HepG2 (cell line): ENCODE measurements at regions not wholly inside any gene's neighbourhood (a gene's known extent, or its start where the extent isn't known, plus 50 kb on each side); places are given as distances from the start of the nearest gene placed in this dataset.

Experiments
- ATAC-seq: fragments of 200-7000 bp; cut with Tn5 transposase; 3 replicates; pipeline ENCODE4 v1.9.1; 2020; ENCODE audit warnings: mild to moderate bottlenecking, moderate library complexity
- BruUV-seq: library from RNA; stranded (reverse); fragments of 400-500 nt; replicated peaks from 2 replicates; lab custom pipeline; 2021; lab: Mats Ljungman, UMichigan
- CTCF ChIA-PET: fragments of 300-600 bp; formaldehyde crosslinking; extraction: SDS; loops from one replicate; lab custom pipeline; 2021; ENCODE audit warnings: low total read pairs, inconsistent platforms, low intra/inter-chr PET ratio; lab: Yijun Ruan, JAX
- POLR2A ChIA-PET: fragments of 350-600 bp; sonication (Branson Sonifier 250); formaldehyde crosslinking; loops from one replicate; lab custom pipeline; 2020; ENCODE audit warnings: antibody characterized with exemption, inconsistent platforms; lab: Yijun Ruan, JAX
- DNase-seq: peaks from one replicate; pipeline ENCODE4 v3.0.0-alpha.2; 2015; ENCODE audit warnings: low spot score
- FAIRE-seq: peaks from 3 replicates; lab custom pipeline; 2011; peaks lifted over from hg19 to GRCh38; lab: Jason Lieb, UNC
- H2AFZ ChIP-seq: one replicate; pipeline ENCODE4 v1.6.1; 2011; ENCODE audit warnings: low read length, inconsistent platforms
- H3K27ac ChIP-seq: fragments of 300-600 bp; 3 replicates; pipeline ENCODE4 v1.8.0; 2011; ENCODE audit warnings: mixed run types, mild to moderate bottlenecking, mixed read lengths, low read length, inconsistent platforms; ENCODE audit not compliant: insufficient read depth; ENCODE audit errors: extremely low read length
- H3K27me3 ChIP-seq, 2 experiments: fragments of 200-600 bp in 1 of 2; 2 replicates in 1 of 2; 3 replicates in 1 of 2; pipeline versions ENCODE4 v1.6.0 to v1.8.0; 2011; ENCODE audit warnings: low read length in 2 of 2, mild to moderate bottlenecking in 2 of 2, moderate library complexity in 2 of 2, inconsistent platforms in 1 of 2; ENCODE audit not compliant: insufficient read depth in 2 of 2, control insufficient read depth in 1 of 2
- H3K36me3 ChIP-seq, 2 experiments: fragments of 200-600 bp in 1 of 2; replicated peaks in 1 of 2; 2 replicates in 1 of 2; 3 replicates in 1 of 2; pipeline versions ENCODE4 v1.5.1 to v1.8.0; 2011; ENCODE audit warnings: low read length in 2 of 2, inconsistent platforms in 1 of 2; ENCODE audit not compliant: insufficient read depth in 2 of 2, control insufficient read depth in 1 of 2
- H3K4me1 ChIP-seq: 2 replicates; pipeline ENCODE4 v1.5.1; 2012; ENCODE audit warnings: low read length, inconsistent platforms; ENCODE audit not compliant: insufficient read depth
- H3K4me2 ChIP-seq: 2 replicates; pipeline ENCODE4 v1.6.0; 2011; ENCODE audit warnings: low read depth, low read length, inconsistent platforms
- H3K4me3 ChIP-seq, 3 experiments: fragments of 200-600 bp in 1 of 3; sonication (generic), shearing (Covaris generic) in 1 of 3; replicated peaks in 1 of 3; 2 replicates each; pipeline ENCODE4 v1.5.1; 2011 to 2016; ENCODE audit warnings: low read length in 3 of 3, inconsistent platforms in 2 of 3, low read depth in 2 of 3, mild to moderate bottlenecking in 2 of 3, control low read depth in 1 of 3, mixed read lengths in 1 of 3; ENCODE audit not compliant: insufficient read depth in 1 of 3
- H3K79me2 ChIP-seq: one replicate; pipeline ENCODE4 v1.6.1; 2011; ENCODE audit warnings: low read length, inconsistent platforms; ENCODE audit not compliant: insufficient read depth
- H3K9ac ChIP-seq: 2 replicates; pipeline ENCODE4 v1.6.0; 2011; ENCODE audit warnings: mild to moderate bottlenecking, low read depth, low read length, inconsistent platforms; ENCODE audit not compliant: insufficient read depth
- H3K9me3 ChIP-seq: 2 replicates; pipeline ENCODE4 v1.5.1; 2012; ENCODE audit warnings: mild to moderate bottlenecking, low read length
- H4K20me1 ChIP-seq: 2 replicates; pipeline ENCODE4 v1.6.0; 2011; ENCODE audit warnings: inconsistent platforms, mild to moderate bottlenecking, low read length, moderate library complexity; ENCODE audit not compliant: insufficient read depth
- ADNP ChIP-seq: sonication (generic); formaldehyde crosslinking; IDR thresholded peaks from 2 replicates; pipeline ENCODE4 v1.4.0; 2020; ENCODE audit warnings: missing genetic modification reagents
- ASH2L ChIP-seq: fragments of 300-600, 200-600 bp; sonication (generic); IDR thresholded peaks from 2 replicates; pipeline ENCODE4 v1.7.0; 2017; ENCODE audit warnings: low read depth, mild to moderate bottlenecking, moderate library complexity, mixed read lengths, low read length; ENCODE audit not compliant: insufficient read length
- FOXC1 ChIP-seq: sonication (generic); formaldehyde crosslinking; IDR thresholded peaks from 2 replicates; pipeline ENCODE4 v1.8.0; 2022; ENCODE audit warnings: mild to moderate bottlenecking, missing genetic modification reagents, borderline replicate concordance
- GABPA ChIP-seq, 2 experiments: IDR thresholded peaks; 2 replicates each; pipeline ENCODE4 v1.6.1; 2011 to 2016; ENCODE audit warnings: low read depth in 2 of 2, low read length in 1 of 2, missing biosample characterization in 1 of 2, missing genetic modification characterization in 1 of 2
- KDM3A ChIP-seq: IDR thresholded peaks from 2 replicates; pipeline ENCODE4 v1.6.1; 2018; ENCODE audit warnings: low read depth, missing compliant biosample characterization
- KMT2A ChIP-seq: sonication (generic); formaldehyde crosslinking; IDR thresholded peaks from 2 replicates; pipeline ENCODE4 v1.4.0; 2020; ENCODE audit warnings: missing genetic modification reagents
- NKX3-1 ChIP-seq: sonication (generic); formaldehyde crosslinking; IDR thresholded peaks from 2 replicates; pipeline ENCODE4 v1.5.0; 2020; ENCODE audit warnings: missing genetic modification reagents
- NR2C2 ChIP-seq: sonication (generic); formaldehyde crosslinking; IDR thresholded peaks from 2 replicates; pipeline ENCODE4 v1.4.0; 2020; ENCODE audit warnings: missing genetic modification reagents, mild to moderate bottlenecking, moderate library complexity, borderline replicate concordance
- PRDM10 ChIP-seq: sonication (generic); formaldehyde crosslinking; IDR thresholded peaks from 2 replicates; pipeline ENCODE4 v1.4.0; 2020; ENCODE audit warnings: low read depth, missing genetic modification reagents
- RFXAP ChIP-seq: sonication (generic); formaldehyde crosslinking; IDR thresholded peaks from 2 replicates; pipeline ENCODE4 v1.4.0; 2020; ENCODE audit warnings: missing genetic modification reagents, borderline replicate concordance
- TEF ChIP-seq: sonication (generic); formaldehyde crosslinking; IDR thresholded peaks from 2 replicates; pipeline ENCODE4 v1.5.0; 2020; ENCODE audit warnings: missing genetic modification reagents
- TRIM22 ChIP-seq: fragments of 450-650 bp; IDR thresholded peaks from 2 replicates; pipeline ENCODE4 v1.6.1; 2017
- ZNF136 ChIP-seq: sonication (generic); formaldehyde crosslinking; IDR thresholded peaks from 2 replicates; pipeline ENCODE4 v1.8.1; 2022; ENCODE audit warnings: low read depth, mild to moderate bottlenecking, moderate library complexity, missing genetic modification reagents
- ZNF224 ChIP-seq: sonication (generic); formaldehyde crosslinking; IDR thresholded peaks from 2 replicates; pipeline ENCODE4 v1.5.0; 2020; ENCODE audit warnings: mild to moderate bottlenecking, missing genetic modification reagents
- ZNF234 ChIP-seq: sonication (generic); formaldehyde crosslinking; conservative IDR thresholded peaks from 2 replicates; pipeline ENCODE4 v1.5.1; 2020; ENCODE audit warnings: mild to moderate bottlenecking, missing genetic modification reagents
- ZNF354B ChIP-seq: sonication (generic); formaldehyde crosslinking; IDR thresholded peaks from 2 replicates; pipeline ENCODE4 v1.8.0; 2022; ENCODE audit warnings: mild to moderate bottlenecking, missing genetic modification reagents
- ZNF451 ChIP-seq: sonication (generic); formaldehyde crosslinking; IDR thresholded peaks from 2 replicates; pipeline ENCODE4 v1.5.0; 2020; ENCODE audit warnings: mild to moderate bottlenecking, missing genetic modification reagents
- ZNF512 ChIP-seq: sonication (generic); formaldehyde crosslinking; IDR thresholded peaks from 2 replicates; pipeline ENCODE4 v1.4.0; 2020; ENCODE audit warnings: mild to moderate bottlenecking, missing genetic modification reagents
- ZNF530 ChIP-seq: sonication (generic); formaldehyde crosslinking; IDR thresholded peaks from 2 replicates; pipeline ENCODE4 v1.5.0; 2020; ENCODE audit warnings: low read depth, mild to moderate bottlenecking, missing genetic modification reagents
- WGBS: methylation state at CpG from one replicate; pipeline ENCODE4 v1.1.6; 2017; ENCODE audit warnings: low lambda C conversion rate; 5-methylcytosine and 5-hydroxymethylcytosine counted together
- in situ Hi-C: cut with HindIII; loops from 2 replicates; pipeline ENCODE4 v1.10.0; 2017; ENCODE audit warnings: low pct_unique_long_range_greater_than_20kb; ENCODE audit not compliant: extremely low pct_ligation_motif_present
- intact Hi-C: fragments of 100-400 bp; cut with micrococcal nuclease; formaldehyde crosslinking; loops from one replicate; pipeline ENCODE4 v1.10.0; 2022; ENCODE audit not compliant: unreplicated experiment

DNA sequence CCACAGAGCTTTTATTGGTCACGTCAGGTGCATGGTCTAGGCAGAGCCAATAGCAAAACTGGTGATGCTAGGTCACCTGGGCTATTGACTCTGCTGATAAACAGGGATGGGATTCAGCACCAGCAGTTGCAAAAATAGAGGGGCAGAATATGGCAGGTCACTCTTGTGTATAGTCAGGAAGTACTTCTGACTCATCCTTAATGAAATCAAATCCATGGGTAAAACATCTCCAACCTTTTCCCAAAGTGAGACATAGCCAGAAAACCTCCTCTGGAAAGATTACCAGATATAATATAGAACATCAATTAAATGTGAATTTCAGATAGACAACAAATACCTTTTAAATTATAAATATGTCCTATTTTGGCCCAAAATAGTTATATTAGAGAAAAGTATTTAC, 383.2 kb downstream of the METTL15 start:
- ATAC-seq (no peak), DNase-seq (no peak), FAIRE-seq (no peak)
- Histone ChIP-seq H3K36me3 (no peaks in the 10 kb centered on the region), H4K20me1 (no peaks in the 10 kb centered on the region), H3K27ac (no peak overlapping the region), H3K27me3 (no peaks in the 10 kb centered on the region), H3K4me2 (no peak overlapping the region), H3K79me2 (no peaks in the 10 kb centered on the region), H3K9me3 (no peaks in the 10 kb centered on the region), H3K9ac (no peak overlapping the region), H3K4me3 (no peak overlapping the region), H3K4me1 (no peaks in the 10 kb centered on the region), H2AFZ (no peak overlapping the region)
- intact Hi-C loops (no loop called here), in situ Hi-C loops (no loop called here)
- WGBS: 88% methylated on average over 1 of the region's 1 CpG
- TF ChIP-seq TEF (CRISPR knock-in tag): no peak
- TF ChIP-seq ZNF530 (CRISPR knock-in tag): no peak
- TF ChIP-seq ZNF136 (CRISPR knock-in tag): no peak
- TF ChIP-seq ZNF354B (CRISPR knock-in tag): no peak
- TF ChIP-seq NR2C2 (CRISPR knock-in tag): no peak
- no peak for TF ChIP-seq ZNF451 (CRISPR knock-in tag)
- no peak for TF ChIP-seq NKX3-1
- TF ChIP-seq ZNF224 (CRISPR knock-in tag): no peak
- no peak for TF ChIP-seq ADNP
- TF ChIP-seq RFXAP (CRISPR knock-in tag): no peak
- TF ChIP-seq FOXC1 (CRISPR knock-in tag): no peak
- TF ChIP-seq ZNF234: no peak
- no peak for TF ChIP-seq ZNF512 (CRISPR knock-in tag)
- no peak for TF ChIP-seq TRIM22
- TF ChIP-seq KDM3A (CRISPR knock-in tag): no peak
- TF ChIP-seq PRDM10 (CRISPR knock-in tag): no peak
- no peak for TF ChIP-seq GABPA (IDR thresholded peaks at IDR 0.05; ENCODE audit: low read depth, low read length)
- TF ChIP-seq GABPA (CRISPR knock-in tag; IDR thresholded peaks at IDR 0.05; ENCODE audit: low read depth): no peak
- no peak for TF ChIP-seq ASH2L
- no peak for TF ChIP-seq KMT2A (CRISPR knock-in tag)
- BruUV-seq: no TSS peak
- ChIA-PET POLR2A (no interaction called here), CTCF (no interaction called here)
